ENCODE measurements at regions not wholly inside any gene's neighbourhood (a gene's known extent, or its start where the extent isn't known, plus 50 kb on each side); places are given as distances from the start of the nearest gene placed in this dataset.

GRCh38 chr5:116360008-116360853, 214.4 kb downstream of the SEMA6A start:
- in situ Hi-C loops (cut with HindIII; ENCODE audit: extremely low pct_ligation_motif_present, low pct_unique_long_range_greater_than_20kb) (no loop called here), intact Hi-C loops (cut with micrococcal nuclease; ENCODE audit: unreplicated experiment) (no loop called here)
- Histone ChIP-seq H3K79me2 (ENCODE audit: insufficient read depth, low read length) (no peaks in the 10 kb centered on the region), H3K27me3 (ENCODE audit: control insufficient read depth in 1 of 2, insufficient read depth in 2 of 2, low read length in 2 of 2) (no peaks in the 10 kb centered on the region), H3K4me2 (ENCODE audit: low read depth, low read length) (no peak overlapping the region), H2AFZ (ENCODE audit: low read length) (no peak overlapping the region), H3K27ac (ENCODE audit: extremely low read length, insufficient read depth, low read length) (no peak overlapping the region), H3K36me3 (replicated peaks in 1 of 2; ENCODE audit: control insufficient read depth in 1 of 2, insufficient read depth in 2 of 2, low read length in 2 of 2) (no peaks in the 10 kb centered on the region), H3K4me1 (ENCODE audit: insufficient read depth, low read length) (no peaks in the 10 kb centered on the region), H3K9me3 (ENCODE audit: low read length) (no peaks in the 10 kb centered on the region), H4K20me1 (ENCODE audit: insufficient read depth, low read length) (no peaks in the 10 kb centered on the region), H3K4me3 (replicated peaks in 1 of 3; ENCODE audit: insufficient read depth in 1 of 3, low read depth in 2 of 3, low read length in 3 of 3) (no peak overlapping the region), H3K9ac (ENCODE audit: insufficient read depth, low read depth, low read length) (no peak overlapping the region)
- no TSS peak for BruUV-seq (replicated peaks)
- DNase-seq (ENCODE audit: low spot score) (no peak), ATAC-seq (no peak), FAIRE-seq (no peak)
- POLR2A ChIA-PET = no interaction called here
- CTCF ChIA-PET (ENCODE audit: low intra/inter-chr PET ratio, low total read pairs) = no interaction called here
- WGBS (ENCODE audit: low lambda C conversion rate) = 90% methylated on average over 7 of the region's 7 CpGs
- no peak for TF ChIP-seq ZNF484 (CRISPR knock-in tag; IDR thresholded peaks at IDR 0.05; ENCODE audit: borderline replicate concordance, low read depth)
- TF ChIP-seq NFAT5 (CRISPR knock-in tag; IDR thresholded peaks at IDR 0.05) = no peak
- no peak for TF ChIP-seq ZBTB39 (CRISPR knock-in tag; IDR thresholded peaks at IDR 0.05)
- TF ChIP-seq ZNF224 (CRISPR knock-in tag; IDR thresholded peaks at IDR 0.05) = no peak
- no peak for TF ChIP-seq TRAFD1 (CRISPR knock-in tag; IDR thresholded peaks at IDR 0.05; ENCODE audit: borderline replicate concordance)
- no peak for TF ChIP-seq ZNF34 (CRISPR knock-in tag; IDR thresholded peaks at IDR 0.05; ENCODE audit: borderline replicate concordance)
- TF ChIP-seq ATM (IDR thresholded peaks at IDR 0.05; ENCODE audit: borderline replicate concordance) = no peak
- TF ChIP-seq ZNF792 (CRISPR knock-in tag; IDR thresholded peaks at IDR 0.05) = no peak
- TF ChIP-seq CEBPB (IDR thresholded peaks at IDR 0.05; ENCODE audit: borderline replicate concordance, low read depth, low read length) = no peak
- TF ChIP-seq DRAP1 (CRISPR knock-in tag; IDR thresholded peaks at IDR 0.05) = no peak
- TF ChIP-seq SOX13 (IDR thresholded peaks at IDR 0.05) = no peak
- no peak for TF ChIP-seq SOX13 (CRISPR knock-in tag; conservative IDR thresholded peaks at IDR 0.05 in 1 of 2, IDR thresholded peaks at IDR 0.05 in 1 of 2)
- TF ChIP-seq DPF2 (CRISPR knock-in tag; IDR thresholded peaks at IDR 0.05; ENCODE audit: borderline replicate concordance, low read depth) = no peak
- no peak for TF ChIP-seq RAD21 (CRISPR knock-in tag; IDR thresholded peaks at IDR 0.05)
- TF ChIP-seq RFXANK (CRISPR knock-in tag; IDR thresholded peaks at IDR 0.05) = no peak
- TF ChIP-seq ZNF879 (CRISPR knock-in tag; IDR thresholded peaks at IDR 0.05) = no peak
